Panc1 (cell line): ENCODE measurements at regions not wholly inside any gene's neighbourhood (a gene's known extent, or its start where the extent isn't known, plus 50 kb on each side); places are given as distances from the start of the nearest gene placed in this dataset.

ENCODE experiments used
- ATAC-seq: fragments of 200-7000 bp; cut with Tn5 transposase; 2 replicates; pipeline ENCODE4 v1.9.1; 2020; ENCODE audit warnings: mild to moderate bottlenecking, moderate library complexity
- BruUV-seq: library from RNA; stranded (reverse); fragments of 400-500 nt; replicated peaks from 2 replicates; lab custom pipeline; 2021; lab: Mats Ljungman, UMichigan
- CTCF ChIA-PET: fragments of 300-600 bp; sonication (Branson Sonifier 250); formaldehyde crosslinking; loops from one replicate; lab custom pipeline; 2022; ENCODE audit warnings: antibody characterized with exemption; lab: Charles Lee
- POLR2A ChIA-PET: fragments of 300-600 bp; sonication (Branson Sonifier 250); formaldehyde crosslinking; loops from one replicate; lab custom pipeline; 2022; ENCODE audit warnings: antibody characterized with exemption; lab: Charles Lee
- DNase-seq: peaks from one replicate; pipeline ENCODE4 v3.0.0-alpha.2; 2010; ENCODE audit warnings: low read depth, low spot score
- H3K27ac ChIP-seq: 2 replicates; pipeline ENCODE4 v1.5.1; 2011; ENCODE audit warnings: mild to moderate bottlenecking, low read length, inconsistent platforms
- H3K27me3 ChIP-seq: fragments of 200-500 bp; sonication (Bioruptor generic); 2 replicates; pipeline ENCODE4 v1.6.0; 2014; ENCODE audit warnings: low read length, inconsistent platforms; ENCODE audit not compliant: control insufficient read depth, insufficient read depth
- H3K36me3 ChIP-seq: fragments of 200-500 bp; sonication (Bioruptor generic); 2 replicates; pipeline ENCODE4 v1.5.1; 2014; ENCODE audit warnings: inconsistent platforms, mild to moderate bottlenecking, low read length, moderate library complexity; ENCODE audit not compliant: control insufficient read depth, insufficient read depth
- H3K4me1 ChIP-seq: 2 replicates; pipeline ENCODE4 v1.5.1; 2011; ENCODE audit warnings: inconsistent platforms, mild to moderate bottlenecking, low read length, moderate library complexity; ENCODE audit not compliant: control insufficient read depth, insufficient read depth
- H3K4me3 ChIP-seq, 2 experiments: 2 replicates each; pipeline ENCODE4 v1.5.1; 2011 to 2012; ENCODE audit warnings: low read depth in 2 of 2, low read length in 2 of 2, mild to moderate bottlenecking in 2 of 2, inconsistent platforms in 1 of 2, moderate library complexity in 1 of 2
- H3K9me3 ChIP-seq: fragments of 200-500 bp; sonication (Bioruptor generic); 2 replicates; pipeline ENCODE4 v1.5.1; 2014; ENCODE audit warnings: low read depth, mild to moderate bottlenecking, inconsistent platforms, low read length, moderate library complexity; ENCODE audit not compliant: control insufficient read depth, insufficient read depth
- POLR2AphosphoS5 ChIP-seq: IDR thresholded peaks from 2 replicates; pipeline ENCODE4 v1.6.1; 2012; ENCODE audit warnings: mild to moderate bottlenecking, low read depth, low read length, moderate library complexity
- REST ChIP-seq, 2 experiments: IDR thresholded peaks; 2 replicates each; pipeline ENCODE4 v1.6.1; 2011 to 2012; ENCODE audit warnings: low read depth in 2 of 2, control low read depth in 1 of 2, low read length in 1 of 2, mild to moderate bottlenecking in 1 of 2, moderate library complexity in 1 of 2; ENCODE audit not compliant: insufficient read depth in 1 of 2
- SIN3A ChIP-seq: IDR thresholded peaks from 2 replicates; pipeline ENCODE4 v1.6.1; 2012; ENCODE audit warnings: low read depth, mild to moderate bottlenecking, low read length, moderate library complexity, borderline replicate concordance; ENCODE audit not compliant: insufficient read depth
- TCF7L2 ChIP-seq: IDR thresholded peaks from 2 replicates; pipeline ENCODE4 v1.6.1; 2011; ENCODE audit warnings: mild to moderate bottlenecking, low read depth, low read length, inconsistent platforms
- in situ Hi-C: cut with HindIII; loops from 2 replicates; pipeline ENCODE4 v1.10.0; 2016; ENCODE audit warnings: low sequenced_read_pairs, low pct_unique_long_range_greater_than_20kb
- intact Hi-C: fragments of 100-400 bp; cut with micrococcal nuclease; formaldehyde crosslinking; loops from one replicate; pipeline ENCODE4 v1.10.0; 2022; ENCODE audit not compliant: unreplicated experiment
- TF ChIP-seq, protein P1 (sequence below): fragments of 450-650 bp; IDR thresholded peaks from 2 replicates; pipeline ENCODE4 v1.5.1; 2017; ENCODE audit warnings: mild to moderate bottlenecking

DNA sequence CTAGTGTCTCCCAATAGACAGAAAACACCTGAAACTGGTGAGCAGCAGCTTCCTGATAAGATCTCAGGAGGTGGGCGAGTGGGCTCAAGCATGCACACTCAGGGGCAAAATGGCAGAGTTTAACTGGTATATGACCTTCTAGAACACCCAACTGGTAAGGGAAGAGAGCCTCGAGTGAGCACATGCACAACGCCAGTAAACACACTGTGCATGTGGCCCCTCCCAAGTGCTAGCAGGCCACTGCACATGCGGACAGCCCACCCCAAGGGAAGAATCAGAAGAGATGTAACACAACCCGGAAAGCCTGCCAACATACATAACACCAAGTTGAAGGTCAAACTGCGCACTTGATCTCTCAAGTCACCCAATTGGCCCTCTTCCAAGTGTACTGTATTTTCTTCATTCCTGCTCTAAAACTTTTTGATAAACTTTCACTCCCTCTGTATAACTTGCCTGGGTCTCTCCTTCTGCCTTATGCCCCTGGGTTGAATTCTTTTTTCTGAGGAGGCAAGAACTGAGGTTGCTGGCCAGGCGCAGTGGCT is 138.2 kb downstream of the GLUL start:
- Histone ChIP-seq H3K36me3 (no peaks in the 10 kb centered on the region), H3K27ac (no peak overlapping the region), H3K4me3 (no peak overlapping the region), H3K4me1 (no peaks in the 10 kb centered on the region), H3K9me3 (no peaks in the 10 kb centered on the region), H3K27me3 (no peaks in the 10 kb centered on the region)
- intact Hi-C loops = no loop called here
- no TSS peak for BruUV-seq
- ATAC-seq (no peak), DNase-seq (no peak)
- ChIA-PET POLR2A (no interaction called here), CTCF (no interaction called here)
- no peak for TF ChIP-seq REST (IDR thresholded peaks at IDR 0.05; ENCODE audit: insufficient read depth in 1 of 2, low read depth in 2 of 2, low read length in 1 of 2)
- no peak for TF ChIP-seq POLR2AphosphoS5
- TF ChIP-seq, protein P1, sequence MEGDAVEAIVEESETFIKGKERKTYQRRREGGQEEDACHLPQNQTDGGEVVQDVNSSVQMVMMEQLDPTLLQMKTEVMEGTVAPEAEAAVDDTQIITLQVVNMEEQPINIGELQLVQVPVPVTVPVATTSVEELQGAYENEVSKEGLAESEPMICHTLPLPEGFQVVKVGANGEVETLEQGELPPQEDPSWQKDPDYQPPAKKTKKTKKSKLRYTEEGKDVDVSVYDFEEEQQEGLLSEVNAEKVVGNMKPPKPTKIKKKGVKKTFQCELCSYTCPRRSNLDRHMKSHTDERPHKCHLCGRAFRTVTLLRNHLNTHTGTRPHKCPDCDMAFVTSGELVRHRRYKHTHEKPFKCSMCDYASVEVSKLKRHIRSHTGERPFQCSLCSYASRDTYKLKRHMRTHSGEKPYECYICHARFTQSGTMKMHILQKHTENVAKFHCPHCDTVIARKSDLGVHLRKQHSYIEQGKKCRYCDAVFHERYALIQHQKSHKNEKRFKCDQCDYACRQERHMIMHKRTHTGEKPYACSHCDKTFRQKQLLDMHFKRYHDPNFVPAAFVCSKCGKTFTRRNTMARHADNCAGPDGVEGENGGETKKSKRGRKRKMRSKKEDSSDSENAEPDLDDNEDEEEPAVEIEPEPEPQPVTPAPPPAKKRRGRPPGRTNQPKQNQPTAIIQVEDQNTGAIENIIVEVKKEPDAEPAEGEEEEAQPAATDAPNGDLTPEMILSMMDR = no peak
- TF ChIP-seq TCF7L2 = no peak
- TF ChIP-seq SIN3A = no peak
- in situ Hi-C loops = no loop called here

DNA sequence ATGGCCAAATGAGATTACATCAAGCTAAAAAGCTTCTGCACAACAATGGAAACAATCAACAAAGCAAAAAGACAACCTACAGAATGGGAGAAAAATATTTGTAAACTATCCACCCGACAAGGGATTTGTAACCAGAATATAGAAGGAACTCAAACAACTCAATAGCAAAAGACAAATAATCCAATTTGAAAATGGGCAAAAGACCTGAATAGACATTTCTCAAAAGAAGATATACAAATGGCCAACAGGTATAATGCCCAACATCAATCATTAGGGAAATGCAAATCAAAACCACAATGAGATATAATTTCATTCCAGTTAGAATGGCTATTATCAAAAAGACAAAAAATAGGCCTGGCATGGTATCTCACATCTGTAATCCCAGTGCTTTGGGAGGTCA is 140.0 kb downstream of the GLUL start:
- ChIA-PET CTCF (no interaction called here), POLR2A (no interaction called here)
- TF ChIP-seq, protein P1 = no peak
- TF ChIP-seq TCF7L2 = no peak
- TF ChIP-seq REST (IDR thresholded peaks at IDR 0.05; ENCODE audit: insufficient read depth in 1 of 2, low read depth in 2 of 2, low read length in 1 of 2) = no peak
- intact Hi-C loops = no loop called here
- Histone ChIP-seq H3K9me3 (no peaks in the 10 kb centered on the region), H3K27me3 (no peaks in the 10 kb centered on the region), H3K4me3 (no peak overlapping the region), H3K36me3 (no peaks in the 10 kb centered on the region), H3K27ac (no peak overlapping the region), H3K4me1 (no peaks in the 10 kb centered on the region)
- no TSS peak for BruUV-seq
- DNase-seq (no peak), ATAC-seq (no peak)
- in situ Hi-C loops = no loop called here
